HCT116 (cell line): ENCODE measurements at regions not wholly inside any gene's neighbourhood (a gene's known extent, or its start where the extent isn't known, plus 50 kb on each side); places are given as distances from the start of the nearest gene placed in this dataset.

ENCODE experiments used
- ATAC-seq: fragments of 200-7000 bp; cut with Tn5 transposase; 2 replicates; pipeline ENCODE4 v1.9.1; 2020; ENCODE audit warnings: mild to moderate bottlenecking, moderate library complexity
- BruUV-seq: library from RNA; stranded (reverse); fragments of 400-500 nt; replicated peaks from 2 replicates; lab custom pipeline; 2021; lab: Mats Ljungman, UMichigan
- CTCF ChIA-PET: fragments of 300-600 bp; sonication (Branson Sonifier 250); formaldehyde crosslinking; loops from one replicate; lab custom pipeline; 2021; ENCODE audit warnings: antibody characterized with exemption; lab: Charles Lee
- POLR2A ChIA-PET: fragments of 300-600, 350-600 bp; sonication (Branson Sonifier 250); formaldehyde crosslinking; loops from one replicate; lab custom pipeline; 2021; ENCODE audit warnings: antibody characterized with exemption; lab: Charles Lee
- RAD21 ChIA-PET, 2 experiments: fragments of 300-600 bp; sonication (Branson Sonifier 250); formaldehyde crosslinking; loops; one replicate each; lab custom pipeline; 2023; ENCODE audit warnings: low total read pairs in 2 of 2; ENCODE audit not compliant: uncharacterized antibody in 2 of 2, unreplicated experiment in 2 of 2, low non-redundant PET in 1 of 2; lab: Charles Lee
- DNase-seq: peaks from one replicate; pipeline ENCODE4 v3.0.0-alpha.2; 2010; ENCODE audit warnings: low read depth, low spot score
- H2AFZ ChIP-seq: fragments of 200-600 bp; shearing (Covaris generic), sonication (generic); 2 replicates; pipeline ENCODE4 v1.6.1; 2017; ENCODE audit warnings: low read depth, mixed run types, mixed read lengths, antibody characterized with exemption, low read length; ENCODE audit not compliant: poor library complexity, severe bottlenecking
- H3K27ac ChIP-seq: 2 replicates; pipeline ENCODE4 v1.5.1; 2012; ENCODE audit warnings: low read depth, low read length
- H3K27me3 ChIP-seq: fragments of 200-600 bp; sonication (generic); 2 replicates; pipeline ENCODE4 v1.6.1; 2016; ENCODE audit warnings: mixed run types, low read length, mixed read lengths; ENCODE audit not compliant: insufficient read depth
- H3K36me3 ChIP-seq, 2 experiments: fragments of 200-500 bp in 1 of 2; fragments of 200-600 bp in 1 of 2; sonication (Bioruptor generic) in 1 of 2; sonication (generic) in 1 of 2; 2 replicates each; pipeline versions ENCODE4 v1.5.1 to v1.6.1; 2014 to 2016; ENCODE audit warnings: low read length in 2 of 2, inconsistent platforms in 1 of 2, mixed read lengths in 1 of 2, mixed run types in 1 of 2; ENCODE audit not compliant: insufficient read depth in 2 of 2, control insufficient read depth in 1 of 2
- H3K4me1 ChIP-seq, 2 experiments: fragments of 200-600 bp in 1 of 2; sonication (generic) in 1 of 2; 2 replicates each; pipeline versions ENCODE4 v1.5.1 to v1.6.1; 2012 to 2017; ENCODE audit warnings: low read length in 2 of 2, inconsistent platforms in 1 of 2, mild to moderate bottlenecking in 1 of 2, mixed read lengths in 1 of 2, mixed run types in 1 of 2, moderate library complexity in 1 of 2; ENCODE audit not compliant: insufficient read depth in 2 of 2, control insufficient read depth in 1 of 2
- H3K4me2 ChIP-seq: fragments of 200-600 bp; sonication (generic); 2 replicates; pipeline ENCODE4 v1.6.1; 2017; ENCODE audit warnings: mixed run types, low read length, mixed read lengths
- H3K4me3 ChIP-seq, 2 experiments: fragments of 200-600 bp in 1 of 2; sonication (generic) in 1 of 2; replicated peaks in 1 of 2; 2 replicates each; pipeline ENCODE4 v1.5.1; 2011 to 2016; ENCODE audit warnings: low read length in 2 of 2, control low read depth in 1 of 2, low read depth in 1 of 2, mild to moderate bottlenecking in 1 of 2, mixed read lengths in 1 of 2, mixed run types in 1 of 2
- H3K79me2 ChIP-seq: fragments of 200-600 bp; sonication (generic); 2 replicates; pipeline ENCODE4 v1.6.1; 2017; ENCODE audit warnings: mild to moderate bottlenecking, mixed run types, low read length, moderate library complexity, mixed read lengths; ENCODE audit not compliant: insufficient read depth
- H3K9ac ChIP-seq: fragments of 200-600 bp; sonication (generic); 2 replicates; pipeline ENCODE4 v1.6.1; 2016; ENCODE audit warnings: low read length, mixed read lengths
- H3K9me2 ChIP-seq: fragments of 200-600 bp; sonication (generic), shearing (Covaris generic); 2 replicates; pipeline ENCODE4 v1.6.1; 2017; ENCODE audit warnings: mixed run types, mild to moderate bottlenecking, moderate library complexity; ENCODE audit not compliant: insufficient read depth
- H3K9me3 ChIP-seq, 2 experiments: fragments of 200-500 bp in 1 of 2; fragments of 200-600 bp in 1 of 2; sonication (Bioruptor generic) in 1 of 2; sonication (generic) in 1 of 2; 2 replicates each; pipeline ENCODE4 v1.6.1; 2014 to 2017; ENCODE audit warnings: low read length in 2 of 2, mixed read lengths in 2 of 2, inconsistent platforms in 1 of 2, low read depth in 1 of 2, mild to moderate bottlenecking in 1 of 2, mixed run types in 1 of 2, moderate library complexity in 1 of 2; ENCODE audit not compliant: control insufficient read depth in 1 of 2, insufficient read depth in 1 of 2
- H4K20me1 ChIP-seq: fragments of 200-600 bp; sonication (generic), shearing (Covaris generic); 2 replicates; pipeline ENCODE4 v1.6.1; 2017; ENCODE audit warnings: mixed run types, mild to moderate bottlenecking, moderate library complexity; ENCODE audit not compliant: insufficient read depth
- CBX3 ChIP-seq: IDR thresholded peaks from 2 replicates; pipeline ENCODE4 v1.6.1; 2012; ENCODE audit warnings: low read depth
- CEBPB ChIP-seq: IDR thresholded peaks from 2 replicates; pipeline ENCODE4 v1.6.1; 2012; ENCODE audit warnings: low read depth
- EGR1 ChIP-seq: IDR thresholded peaks from 2 replicates; pipeline ENCODE4 v1.6.1; 2012; ENCODE audit warnings: low read depth
- ELF1 ChIP-seq: IDR thresholded peaks from 2 replicates; pipeline ENCODE4 v1.6.1; 2012; ENCODE audit warnings: low read depth, borderline replicate concordance
- EZH2 ChIP-seq: fragments of 200-600 bp; sonication (generic); IDR thresholded peaks from 2 replicates; pipeline ENCODE4 v1.6.1; 2017; ENCODE audit warnings: antibody characterized with exemption, mixed run types
- JUND ChIP-seq: IDR thresholded peaks from 2 replicates; pipeline ENCODE4 v1.6.1; 2012
- POLR2A ChIP-seq: IDR thresholded peaks from 2 replicates; pipeline ENCODE4 v1.7.0; 2011; ENCODE audit warnings: borderline replicate concordance; ENCODE audit not compliant: insufficient read depth, insufficient read length; ENCODE audit errors: extremely low read depth
- POLR2AphosphoS5 ChIP-seq: IDR thresholded peaks from 2 replicates; pipeline ENCODE4 v1.6.1; 2011; ENCODE audit warnings: mild to moderate bottlenecking, low read depth, low read length, moderate library complexity
- RAD21 ChIP-seq: IDR thresholded peaks from 2 replicates; pipeline ENCODE4 v1.6.1; 2012; ENCODE audit warnings: low read depth, mild to moderate bottlenecking
- SIN3A ChIP-seq: IDR thresholded peaks from 2 replicates; pipeline ENCODE4 v1.6.1; 2012; ENCODE audit warnings: low read depth
- SP1 ChIP-seq: IDR thresholded peaks from 2 replicates; pipeline ENCODE4 v1.6.1; 2012; ENCODE audit warnings: low read depth
- SRF ChIP-seq: IDR thresholded peaks from 2 replicates; pipeline ENCODE4 v1.6.1; 2012; ENCODE audit warnings: low read depth
- ZFX ChIP-seq: fragments of 450-650 bp; IDR thresholded peaks from 2 replicates; pipeline ENCODE4 v1.6.1; 2017
- ZNF274 ChIP-seq: fragments of 200-500 bp; sonication (Bioruptor generic); IDR thresholded peaks from 2 replicates; pipeline ENCODE4 v1.6.1; 2014; ENCODE audit warnings: mild to moderate bottlenecking, low read depth, low read length, inconsistent platforms
- intact Hi-C: fragments of 100-400 bp; cut with micrococcal nuclease; formaldehyde crosslinking; loops from 2 replicates; pipeline ENCODE4 v1.10.0; 2022
- TF ChIP-seq, protein P1 (sequence below): IDR thresholded peaks from 2 replicates; pipeline ENCODE4 v1.6.1; 2012; ENCODE audit warnings: low read depth
- TF ChIP-seq, protein P2 (sequence below): IDR thresholded peaks from 2 replicates; pipeline ENCODE4 v1.6.1; 2012
- TF ChIP-seq, protein P3 (sequence below), 3 experiments: fragments of 200-600 bp in 1 of 3; sonication (generic) in 1 of 3; IDR thresholded peaks in 2 of 3; conservative IDR thresholded peaks in 1 of 3; 2 replicates each; pipeline ENCODE4 v1.5.1; 2012 to 2017; ENCODE audit warnings: low read depth in 2 of 3, low read length in 2 of 3, antibody characterized with exemption in 1 of 3, borderline replicate concordance in 1 of 3, control low read depth in 1 of 3, mild to moderate bottlenecking in 1 of 3, mixed read lengths in 1 of 3, mixed run types in 1 of 3, moderate library complexity in 1 of 3; ENCODE audit not compliant: insufficient read depth in 1 of 3
- TF ChIP-seq, protein P4 (sequence below): IDR thresholded peaks from 2 replicates; pipeline ENCODE4 v1.6.1; 2011; ENCODE audit warnings: mild to moderate bottlenecking, low read length, moderate library complexity; ENCODE audit not compliant: insufficient replicate concordance; ENCODE audit errors: extremely low read depth

DNA sequence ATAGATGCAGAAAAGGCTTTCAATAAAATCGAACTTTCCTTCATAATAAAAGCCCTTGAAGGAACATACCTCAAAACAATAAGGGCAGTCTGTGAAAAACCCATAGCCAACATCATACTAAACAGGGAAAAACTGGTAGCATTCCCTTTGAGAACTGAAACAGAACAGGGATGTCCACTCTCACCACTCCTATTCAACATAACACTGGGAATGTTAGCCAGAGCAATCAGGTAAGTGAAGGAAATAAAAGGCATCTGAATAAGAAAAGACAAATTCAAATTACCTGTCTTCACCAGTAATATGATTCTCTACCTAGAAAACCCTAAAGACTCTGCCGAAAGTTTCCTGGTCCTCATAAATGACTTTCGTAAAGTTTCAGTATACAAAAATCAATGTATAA, 861.0 kb upstream of the VRK2 start:
- no peaks in the 10 kb centered on the region for H4K20me1 ChIP-seq
- CTCF ChIA-PET, result no interaction called here
- RAD21 ChIA-PET, result no interaction called here
- TF ChIP-seq ELF1 (no peak), SP1 (no peak), CEBPB (no peak), ZFX (no peak), SIN3A (no peak), RAD21 (no peak), EGR1 (no peak), CBX3 (no peak), JUND (no peak), SRF (no peak), POLR2AphosphoS5 (no peak), EZH2 (no peak), POLR2A (no peak), ZNF274 (no peak)
- TF ChIP-seq, protein P1, sequence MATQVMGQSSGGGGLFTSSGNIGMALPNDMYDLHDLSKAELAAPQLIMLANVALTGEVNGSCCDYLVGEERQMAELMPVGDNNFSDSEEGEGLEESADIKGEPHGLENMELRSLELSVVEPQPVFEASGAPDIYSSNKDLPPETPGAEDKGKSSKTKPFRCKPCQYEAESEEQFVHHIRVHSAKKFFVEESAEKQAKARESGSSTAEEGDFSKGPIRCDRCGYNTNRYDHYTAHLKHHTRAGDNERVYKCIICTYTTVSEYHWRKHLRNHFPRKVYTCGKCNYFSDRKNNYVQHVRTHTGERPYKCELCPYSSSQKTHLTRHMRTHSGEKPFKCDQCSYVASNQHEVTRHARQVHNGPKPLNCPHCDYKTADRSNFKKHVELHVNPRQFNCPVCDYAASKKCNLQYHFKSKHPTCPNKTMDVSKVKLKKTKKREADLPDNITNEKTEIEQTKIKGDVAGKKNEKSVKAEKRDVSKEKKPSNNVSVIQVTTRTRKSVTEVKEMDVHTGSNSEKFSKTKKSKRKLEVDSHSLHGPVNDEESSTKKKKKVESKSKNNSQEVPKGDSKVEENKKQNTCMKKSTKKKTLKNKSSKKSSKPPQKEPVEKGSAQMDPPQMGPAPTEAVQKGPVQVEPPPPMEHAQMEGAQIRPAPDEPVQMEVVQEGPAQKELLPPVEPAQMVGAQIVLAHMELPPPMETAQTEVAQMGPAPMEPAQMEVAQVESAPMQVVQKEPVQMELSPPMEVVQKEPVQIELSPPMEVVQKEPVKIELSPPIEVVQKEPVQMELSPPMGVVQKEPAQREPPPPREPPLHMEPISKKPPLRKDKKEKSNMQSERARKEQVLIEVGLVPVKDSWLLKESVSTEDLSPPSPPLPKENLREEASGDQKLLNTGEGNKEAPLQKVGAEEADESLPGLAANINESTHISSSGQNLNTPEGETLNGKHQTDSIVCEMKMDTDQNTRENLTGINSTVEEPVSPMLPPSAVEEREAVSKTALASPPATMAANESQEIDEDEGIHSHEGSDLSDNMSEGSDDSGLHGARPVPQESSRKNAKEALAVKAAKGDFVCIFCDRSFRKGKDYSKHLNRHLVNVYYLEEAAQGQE, result no peak
- TF ChIP-seq, protein P2, sequence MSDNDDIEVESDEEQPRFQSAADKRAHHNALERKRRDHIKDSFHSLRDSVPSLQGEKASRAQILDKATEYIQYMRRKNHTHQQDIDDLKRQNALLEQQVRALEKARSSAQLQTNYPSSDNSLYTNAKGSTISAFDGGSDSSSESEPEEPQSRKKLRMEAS, result no peak
- TF ChIP-seq, protein P3, sequence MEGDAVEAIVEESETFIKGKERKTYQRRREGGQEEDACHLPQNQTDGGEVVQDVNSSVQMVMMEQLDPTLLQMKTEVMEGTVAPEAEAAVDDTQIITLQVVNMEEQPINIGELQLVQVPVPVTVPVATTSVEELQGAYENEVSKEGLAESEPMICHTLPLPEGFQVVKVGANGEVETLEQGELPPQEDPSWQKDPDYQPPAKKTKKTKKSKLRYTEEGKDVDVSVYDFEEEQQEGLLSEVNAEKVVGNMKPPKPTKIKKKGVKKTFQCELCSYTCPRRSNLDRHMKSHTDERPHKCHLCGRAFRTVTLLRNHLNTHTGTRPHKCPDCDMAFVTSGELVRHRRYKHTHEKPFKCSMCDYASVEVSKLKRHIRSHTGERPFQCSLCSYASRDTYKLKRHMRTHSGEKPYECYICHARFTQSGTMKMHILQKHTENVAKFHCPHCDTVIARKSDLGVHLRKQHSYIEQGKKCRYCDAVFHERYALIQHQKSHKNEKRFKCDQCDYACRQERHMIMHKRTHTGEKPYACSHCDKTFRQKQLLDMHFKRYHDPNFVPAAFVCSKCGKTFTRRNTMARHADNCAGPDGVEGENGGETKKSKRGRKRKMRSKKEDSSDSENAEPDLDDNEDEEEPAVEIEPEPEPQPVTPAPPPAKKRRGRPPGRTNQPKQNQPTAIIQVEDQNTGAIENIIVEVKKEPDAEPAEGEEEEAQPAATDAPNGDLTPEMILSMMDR (IDR thresholded peaks at IDR 0.05 in 2 of 3, conservative IDR thresholded peaks at IDR 0.05 in 1 of 3; ENCODE audit: borderline replicate concordance in 1 of 3, insufficient read depth in 1 of 3, low read depth in 2 of 3, low read length in 2 of 3), result no peak
- TF ChIP-seq, protein P4, sequence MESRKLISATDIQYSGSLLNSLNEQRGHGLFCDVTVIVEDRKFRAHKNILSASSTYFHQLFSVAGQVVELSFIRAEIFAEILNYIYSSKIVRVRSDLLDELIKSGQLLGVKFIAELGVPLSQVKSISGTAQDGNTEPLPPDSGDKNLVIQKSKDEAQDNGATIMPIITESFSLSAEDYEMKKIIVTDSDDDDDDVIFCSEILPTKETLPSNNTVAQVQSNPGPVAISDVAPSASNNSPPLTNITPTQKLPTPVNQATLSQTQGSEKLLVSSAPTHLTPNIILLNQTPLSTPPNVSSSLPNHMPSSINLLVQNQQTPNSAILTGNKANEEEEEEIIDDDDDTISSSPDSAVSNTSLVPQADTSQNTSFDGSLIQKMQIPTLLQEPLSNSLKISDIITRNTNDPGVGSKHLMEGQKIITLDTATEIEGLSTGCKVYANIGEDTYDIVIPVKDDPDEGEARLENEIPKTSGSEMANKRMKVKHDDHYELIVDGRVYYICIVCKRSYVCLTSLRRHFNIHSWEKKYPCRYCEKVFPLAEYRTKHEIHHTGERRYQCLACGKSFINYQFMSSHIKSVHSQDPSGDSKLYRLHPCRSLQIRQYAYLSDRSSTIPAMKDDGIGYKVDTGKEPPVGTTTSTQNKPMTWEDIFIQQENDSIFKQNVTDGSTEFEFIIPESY, result no peak
- intact Hi-C loops, result no loop called here
- POLR2A ChIA-PET, result no interaction called here
- no peak overlapping the region for H3K27ac ChIP-seq
- no peaks in the 10 kb centered on the region for H3K79me2 ChIP-seq
- no peak for ATAC-seq
- no peak overlapping the region for H2AFZ ChIP-seq
- BruUV-seq, result no TSS peak
- no peak overlapping the region for H3K4me2 ChIP-seq
- H3K36me3 ChIP-seq, result no peaks in the 10 kb centered on the region
- no peaks in the 10 kb centered on the region for H3K9me3 ChIP-seq
- DNase-seq, result no peak
- peaks cover 2 to 13% of the 10 kb centered on the region in 2 experiments; a peak in 2 of 4 replicates for H3K4me1 ChIP-seq
- no peaks in the 10 kb centered on the region for H3K9me2 ChIP-seq
- H3K4me3 ChIP-seq, result no peak overlapping the region
- no peak overlapping the region for H3K9ac ChIP-seq
- H3K27me3 ChIP-seq, result no peaks in the 10 kb centered on the region
